Loucy (cell line): ENCODE measurements at regions not wholly inside any gene's neighbourhood (a gene's known extent, or its start where the extent isn't known, plus 50 kb on each side); places are given as distances from the start of the nearest gene placed in this dataset.

Experiments used
- H2AFZ ChIP-seq: fragments of 200-600 bp; sonication (generic); 2 replicates; pipeline ENCODE4 v1.6.0; 2016; ENCODE audit warnings: antibody characterized with exemption, mild to moderate bottlenecking, low read length, moderate library complexity
- H3F3A ChIP-seq: fragments of 200-600 bp; 2 replicates; pipeline ENCODE4 v1.6.0; 2016; ENCODE audit warnings: antibody characterized with exemption, low read depth, mild to moderate bottlenecking
- H3K27me3 ChIP-seq: fragments of 200-600 bp; sonication (generic); 2 replicates; pipeline ENCODE4 v1.6.1; 2014; ENCODE audit warnings: low read length, mild to moderate bottlenecking; ENCODE audit not compliant: insufficient read depth, poor library complexity, severe bottlenecking
- H3K36me3 ChIP-seq: fragments of 200-600 bp; sonication (generic); 2 replicates; pipeline ENCODE4 v1.6.1; 2016; ENCODE audit warnings: low read length; ENCODE audit not compliant: insufficient read depth
- H3K4me1 ChIP-seq: fragments of 200-600 bp; sonication (generic); 2 replicates; pipeline ENCODE4 v1.5.1; 2014; ENCODE audit warnings: low read length, mild to moderate bottlenecking; ENCODE audit not compliant: insufficient read depth, poor library complexity, severe bottlenecking
- H3K4me2 ChIP-seq: fragments of 200-600 bp; sonication (generic); 2 replicates; pipeline ENCODE4 v1.6.0; 2014; ENCODE audit warnings: antibody characterized with exemption, low read length, low read depth, mild to moderate bottlenecking; ENCODE audit not compliant: poor library complexity, severe bottlenecking
- H3K4me3 ChIP-seq: fragments of 200-600 bp; sonication (generic); 2 replicates; pipeline ENCODE4 v1.5.1; 2014; ENCODE audit warnings: low read length, mild to moderate bottlenecking, mixed read lengths; ENCODE audit not compliant: poor library complexity, severe bottlenecking
- H3K79me2 ChIP-seq: fragments of 200-600 bp; sonication (generic); 2 replicates; pipeline ENCODE4 v1.6.1; 2014; ENCODE audit warnings: low read length; ENCODE audit not compliant: insufficient read depth
- H3K9ac ChIP-seq: fragments of 200-600 bp; sonication (generic); 2 replicates; pipeline ENCODE4 v1.6.0; 2014; ENCODE audit warnings: mild to moderate bottlenecking, low read depth, low read length, moderate library complexity; ENCODE audit not compliant: poor library complexity, severe bottlenecking
- H3K9me2 ChIP-seq: fragments of 200-600 bp; sonication (generic); replicated peaks from 2 replicates; pipeline ENCODE4 v1.6.1; 2016; ENCODE audit warnings: low read depth, low read length, mixed read lengths
- H3K9me3 ChIP-seq: fragments of 200-600 bp; sonication (generic); 2 replicates; pipeline ENCODE4 v1.6.1; 2014; ENCODE audit warnings: mild to moderate bottlenecking, antibody characterized with exemption, low read length, low read depth; ENCODE audit not compliant: insufficient read depth
- H4K20me1 ChIP-seq: fragments of 200-600 bp; sonication (generic); 2 replicates; pipeline ENCODE4 v1.6.0; 2014; ENCODE audit warnings: antibody characterized with exemption, low read length, mild to moderate bottlenecking; ENCODE audit not compliant: insufficient read depth, poor library complexity, severe bottlenecking
- CTCF ChIP-seq: fragments of 200-600 bp; sonication (generic); conservative IDR thresholded peaks from 2 replicates; pipeline ENCODE4 v1.5.1; 2014; ENCODE audit warnings: mild to moderate bottlenecking, antibody characterized with exemption, low read length
- EZH2phosphoT487 ChIP-seq: fragments of 200-600 bp; IDR thresholded peaks from 2 replicates; pipeline ENCODE4 v1.6.1; 2018; ENCODE audit warnings: antibody characterized with exemption, mild to moderate bottlenecking, moderate library complexity, borderline replicate concordance

GRCh38 chr13:94928127-94928775, 215.9 kb upstream of the SOX21 start:
- H3K9ac ChIP-seq: no peak overlapping the region
- H3K9me2 ChIP-seq: no peaks in the 10 kb centered on the region
- H3K4me1 ChIP-seq: no peaks in the 10 kb centered on the region
- no peak overlapping the region for H3K4me3 ChIP-seq
- no peaks in the 10 kb centered on the region for H3K27me3 ChIP-seq
- H2AFZ ChIP-seq: no peak overlapping the region
- H3K9me3 ChIP-seq: no peaks in the 10 kb centered on the region
- H3K4me2 ChIP-seq: no peak overlapping the region
- H3K36me3 ChIP-seq: no peaks in the 10 kb centered on the region
- no peaks in the 10 kb centered on the region for H4K20me1 ChIP-seq
- no peaks in the 10 kb centered on the region for H3F3A ChIP-seq
- no peak for TF ChIP-seq EZH2phosphoT487
- no peak for TF ChIP-seq CTCF
- H3K79me2 ChIP-seq: no peaks in the 10 kb centered on the region

GRCh38 chr13:94925263-94925662, 212.9 kb upstream of the SOX21 start:
- Histone ChIP-seq H3K79me2 (no peaks in the 10 kb centered on the region), H3K27me3 (no peaks in the 10 kb centered on the region), H2AFZ (no peak overlapping the region), H3K4me1 (no peaks in the 10 kb centered on the region), H3K9me2 (no peaks in the 10 kb centered on the region), H3K9ac (no peak overlapping the region), H3K4me2 (no peak overlapping the region), H3K9me3 (no peaks in the 10 kb centered on the region), H3F3A (no peaks in the 10 kb centered on the region), H3K4me3 (no peak overlapping the region), H3K36me3 (no peaks in the 10 kb centered on the region), H4K20me1 (no peaks in the 10 kb centered on the region)
- TF ChIP-seq EZH2phosphoT487: no peak
- TF ChIP-seq CTCF: no peak

GRCh38 chr13:94921181-94921580, 208.8 kb upstream of the SOX21 start:
- Histone ChIP-seq H3K79me2 (no peaks in the 10 kb centered on the region), H3K9me3 (no peaks in the 10 kb centered on the region), H4K20me1 (no peaks in the 10 kb centered on the region), H3K4me2 (no peak overlapping the region), H2AFZ (no peak overlapping the region), H3K9me2 (no peaks in the 10 kb centered on the region), H3K36me3 (no peaks in the 10 kb centered on the region), H3F3A (no peaks in the 10 kb centered on the region), H3K4me3 (no peak overlapping the region), H3K4me1 (no peaks in the 10 kb centered on the region), H3K9ac (no peak overlapping the region), H3K27me3 (no peaks in the 10 kb centered on the region)
- TF ChIP-seq EZH2phosphoT487 (no peak), CTCF (no peak)
